Fibroblast of skin of right biceps (primary cell): ENCODE measurements at regions not wholly inside any gene's neighbourhood (a gene's known extent, or its start where the extent isn't known, plus 50 kb on each side); places are given as distances from the start of the nearest gene placed in this dataset.
"Not testable (repeated sequence)": the region's sequence is repeated elsewhere in the genome, so short reads cannot be mapped to it uniquely, and the experiment has no call there.

Source experiments
- DNase-seq: peaks from one replicate; pipeline ENCODE4 v3.0.0-alpha.2; 2013

DNA sequence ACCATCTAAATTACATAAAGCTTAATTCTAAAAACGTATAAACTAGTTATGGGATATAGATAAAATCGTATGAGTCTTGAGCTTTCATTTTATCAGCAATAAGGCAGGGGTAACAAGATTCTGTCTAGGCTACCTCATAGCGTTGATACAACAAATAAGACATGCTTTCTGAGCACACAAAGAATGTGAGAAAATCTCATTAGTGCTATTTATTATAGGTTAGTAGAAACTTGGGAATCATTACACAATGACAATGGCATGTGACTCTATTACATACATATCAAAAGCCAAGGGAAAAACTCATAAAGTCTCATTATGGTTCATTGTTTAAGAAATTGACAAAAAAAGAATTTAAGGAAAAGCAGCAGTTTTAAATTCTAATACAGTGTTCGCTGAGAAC lies 448.6 kb downstream of the PLK2 start:
- DNase-seq, result peak; percentile 18

DNA sequence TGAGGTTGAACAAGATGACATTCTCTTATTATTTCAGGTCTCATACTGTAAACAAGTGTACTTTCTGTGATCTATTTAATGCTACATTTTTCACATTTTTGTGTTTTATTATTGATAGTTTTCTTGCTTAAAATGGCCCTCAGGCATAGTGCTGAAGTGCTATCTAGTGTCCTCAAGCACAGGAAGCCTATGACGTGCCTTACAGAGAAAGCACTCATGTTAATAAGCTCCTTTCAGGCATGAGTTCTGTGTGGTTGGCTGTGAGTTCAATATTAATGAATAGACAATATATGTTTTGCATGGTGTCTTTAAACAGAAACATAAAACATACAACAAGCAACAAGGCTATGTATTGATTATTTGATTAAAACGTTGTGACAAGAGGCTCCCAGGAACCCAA lies 450.1 kb downstream of the PLK2 start:
- DNase-seq, result no peak

GRCh38 chr5:58002323-58002722 lies 457.6 kb downstream of the PLK2 start:
- peak; percentile 18 for DNase-seq

- no peak for DNase-seq
Observed at GRCh38 chr5:57993866-57994265, 466.0 kb downstream of the PLK2 start.

DNA sequence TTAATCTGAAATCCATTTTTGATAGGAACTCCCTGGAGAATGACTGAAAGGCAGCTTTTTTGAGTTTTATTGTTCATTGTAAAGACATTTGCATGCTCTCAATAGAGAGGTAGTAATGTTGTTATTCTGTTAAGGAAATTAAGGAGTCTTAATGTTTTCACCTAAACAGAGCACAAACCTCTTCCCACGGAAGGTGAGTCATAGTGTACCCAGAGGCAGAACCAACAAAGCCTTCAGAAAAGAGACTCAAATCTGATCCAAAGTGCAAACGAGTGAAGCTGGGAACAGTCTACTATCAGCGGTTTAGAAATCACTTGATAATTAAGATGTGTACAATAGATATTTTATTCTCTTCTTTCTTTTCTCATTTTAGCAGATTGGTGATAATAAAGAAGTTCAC lies 470.5 kb downstream of the PLK2 start:
- DNase-seq, result no peak

- no peak for DNase-seq
Observed at GRCh38 chr5:57988813-57989212, 471.1 kb downstream of the PLK2 start.

GRCh38 chr5:57987552-57987951 lies 472.3 kb downstream of the PLK2 start:
- no peak for DNase-seq

DNA sequence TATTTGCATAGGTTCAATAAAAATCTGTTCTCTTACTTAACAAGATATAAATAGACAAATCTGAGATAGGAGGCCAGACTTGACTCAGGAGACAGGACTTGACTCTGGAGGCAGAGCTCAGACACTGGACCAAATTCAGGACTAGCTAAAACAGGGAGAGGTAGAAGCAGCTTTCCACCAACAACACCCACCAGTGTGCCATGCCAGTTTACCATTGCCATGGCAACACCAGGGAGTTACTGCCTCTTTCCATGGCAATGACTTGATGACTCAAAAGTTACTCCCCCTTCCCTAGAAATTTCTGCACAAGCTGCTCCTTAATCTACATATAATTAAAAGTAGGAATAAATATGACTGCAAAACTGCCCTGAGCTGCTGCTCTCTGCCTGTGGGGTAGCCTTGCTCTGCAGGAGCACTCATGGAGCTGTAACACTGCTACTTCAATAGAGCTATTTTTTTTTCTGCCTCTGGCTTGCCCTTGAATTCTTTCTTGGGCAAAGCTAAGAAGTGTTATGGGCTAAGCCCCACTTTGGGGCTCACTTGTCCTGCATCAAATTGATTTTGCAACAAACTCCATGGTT lies 473.0 kb downstream of the PLK2 start:
- DNase-seq, result peak; percentile 35

DNA sequence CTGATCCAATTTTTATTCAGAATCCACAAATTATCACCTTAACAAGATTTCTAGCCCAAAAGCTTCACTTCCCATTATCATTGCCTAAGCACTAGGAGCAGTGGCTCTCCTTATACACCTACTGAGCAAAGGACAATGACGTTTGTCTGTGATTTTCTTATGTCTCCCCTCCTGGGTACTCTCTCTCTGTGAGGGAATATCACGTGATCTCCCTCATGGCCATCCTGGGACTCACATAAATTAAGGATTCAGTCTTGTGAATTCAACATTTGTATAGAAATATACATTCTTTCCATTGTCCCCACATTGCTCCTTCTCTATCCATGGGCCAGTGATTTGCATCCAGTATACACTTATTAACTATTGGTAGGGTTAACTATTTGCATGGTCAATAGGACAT lies 476.5 kb downstream of the PLK2 start:
- no peak for DNase-seq

GRCh38 chr5:57979671-57980070 lies 480.2 kb downstream of the PLK2 start:
- no peak for DNase-seq

DNA sequence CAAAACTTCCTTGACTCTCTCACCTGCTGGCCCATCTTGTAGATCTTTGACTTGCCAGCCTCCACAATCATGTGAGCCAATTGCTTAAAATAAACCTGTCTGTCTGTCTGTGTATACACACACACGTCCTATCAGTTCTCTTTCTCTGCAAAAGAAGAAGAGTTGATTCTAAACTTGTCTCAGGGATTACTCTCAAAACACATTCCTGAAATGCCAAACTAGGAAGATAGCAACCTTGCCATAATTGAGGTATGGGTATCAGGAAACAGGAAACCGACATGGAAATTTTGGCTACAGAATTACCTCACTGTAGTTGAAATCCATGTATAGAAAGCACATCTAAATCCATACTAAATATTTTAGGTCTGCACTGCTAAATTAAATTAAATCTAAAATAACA lies 483.4 kb downstream of the PLK2 start:
- DNase-seq, result no peak

DNA sequence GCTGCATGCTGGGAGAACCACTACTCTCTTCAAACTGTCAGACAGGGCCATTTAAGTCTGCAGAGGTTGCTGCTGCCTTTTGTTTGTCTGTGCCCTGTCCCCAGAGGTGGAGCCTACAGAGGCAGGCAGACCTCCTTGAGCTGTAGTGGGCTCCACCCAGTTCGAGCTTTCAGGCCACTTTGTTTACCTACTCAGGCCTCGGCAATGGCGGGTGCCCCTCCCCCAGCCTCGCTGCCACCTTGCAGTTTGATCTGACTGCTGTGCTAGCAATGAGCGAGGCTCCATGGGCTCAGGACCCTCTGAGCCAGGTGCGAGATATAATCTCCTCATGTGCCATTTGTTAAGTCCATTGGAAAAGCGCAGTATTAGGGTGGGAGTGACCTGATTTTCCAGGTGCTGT lies 487.8 kb downstream of the PLK2 start:
- not testable (repeated sequence) for DNase-seq

DNA sequence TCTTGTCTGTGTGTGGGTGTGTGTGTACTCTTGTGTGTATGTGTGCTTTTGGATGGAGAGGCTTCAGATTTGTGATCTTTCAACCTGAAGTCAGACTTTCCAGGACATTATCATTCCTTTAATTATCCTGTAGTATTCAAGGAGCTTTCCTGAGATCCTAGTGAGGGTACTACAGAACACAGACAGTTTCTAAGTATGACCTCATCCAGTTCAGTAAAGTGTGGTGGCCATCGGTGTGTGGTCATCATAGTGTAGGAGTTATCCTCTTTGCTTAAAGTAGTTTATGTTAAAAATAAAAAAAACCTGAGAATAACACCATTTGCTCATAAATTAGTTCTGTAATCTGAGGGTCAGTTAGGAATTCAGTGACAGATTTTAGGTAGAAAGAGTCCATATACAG lies 478.0 kb upstream of the ACTBL2 start:
- DNase-seq, result no peak

DNA sequence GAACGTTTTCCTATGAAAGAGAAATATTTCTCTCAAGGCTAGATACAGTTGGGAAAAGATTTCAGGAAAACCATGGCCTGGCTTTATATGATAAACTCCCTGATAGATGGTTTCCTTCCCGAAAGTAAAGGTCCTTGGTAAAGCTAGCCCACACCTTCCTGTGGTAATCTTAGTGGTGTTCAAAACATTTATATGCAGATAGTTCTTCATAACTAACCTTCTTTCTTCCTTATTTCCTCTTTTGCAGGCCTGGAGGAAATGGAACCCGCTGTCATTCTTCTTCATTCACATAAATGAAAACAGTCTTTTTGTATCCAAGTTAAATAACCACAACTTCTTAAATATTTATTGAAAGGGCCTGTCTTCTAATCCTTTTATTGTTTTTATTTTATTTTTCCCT lies 474.0 kb upstream of the ACTBL2 start:
- no peak for DNase-seq

DNA sequence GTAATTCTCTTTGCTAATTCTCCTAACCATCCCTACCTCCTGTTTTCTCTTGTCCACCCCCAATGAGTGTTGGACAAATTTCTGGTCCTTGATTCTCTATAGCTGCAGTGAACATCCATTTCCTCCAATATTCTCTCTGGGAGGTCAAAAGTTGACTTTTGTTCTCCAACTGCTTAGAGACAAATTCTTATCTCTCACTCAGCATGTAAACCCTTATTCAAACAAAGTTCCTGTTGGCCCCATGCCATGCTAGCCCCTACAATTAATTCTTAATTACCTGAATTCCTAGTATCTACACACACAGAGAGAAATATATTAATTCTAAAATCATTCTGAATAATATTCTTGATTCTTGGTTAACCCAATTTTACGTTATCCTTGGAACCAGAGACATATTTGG lies 472.9 kb upstream of the ACTBL2 start:
- DNase-seq, result no peak

GRCh38 chr5:57953792-57954191 lies 471.2 kb upstream of the ACTBL2 start:
- no peak for DNase-seq

GRCh38 chr5:57950616-57951228 lies 468.1 kb upstream of the ACTBL2 start:
- no peak for DNase-seq

- DNase-seq, result no peak
Observed at GRCh38 chr5:57948091-57948490, 465.5 kb upstream of the ACTBL2 start.

- no peak for DNase-seq
Observed at GRCh38 chr5:57947181-57947580, 464.6 kb upstream of the ACTBL2 start.

- DNase-seq, result no peak
Observed at GRCh38 chr5:57940879-57941278, 458.3 kb upstream of the ACTBL2 start.

DNA sequence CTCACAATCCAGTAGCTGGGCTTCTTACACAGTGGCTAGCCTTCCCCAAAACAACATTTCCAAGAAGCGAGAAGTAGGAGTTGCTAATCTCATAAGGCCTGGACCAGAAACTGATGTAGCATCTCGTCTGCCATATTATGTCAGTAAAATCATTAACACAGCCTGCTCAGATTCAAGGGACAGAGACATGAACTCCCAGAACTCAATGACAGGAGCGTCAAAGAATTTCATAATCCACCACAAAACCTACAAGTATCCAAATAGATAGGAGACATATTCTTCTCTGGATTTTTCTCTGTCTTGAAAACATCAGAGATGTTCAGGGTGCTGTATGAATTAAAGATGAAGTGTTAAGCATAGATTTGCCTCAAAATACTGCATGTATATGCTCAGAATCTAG lies 457.6 kb upstream of the ACTBL2 start:
- peak; percentile 12 for DNase-seq

- DNase-seq, result peak; percentile 21
Observed at GRCh38 chr5:57939771-57940170, 457.2 kb upstream of the ACTBL2 start.

GRCh38 chr5:57939335-57939734 lies 456.7 kb upstream of the ACTBL2 start:
- DNase-seq, result no peak

DNA sequence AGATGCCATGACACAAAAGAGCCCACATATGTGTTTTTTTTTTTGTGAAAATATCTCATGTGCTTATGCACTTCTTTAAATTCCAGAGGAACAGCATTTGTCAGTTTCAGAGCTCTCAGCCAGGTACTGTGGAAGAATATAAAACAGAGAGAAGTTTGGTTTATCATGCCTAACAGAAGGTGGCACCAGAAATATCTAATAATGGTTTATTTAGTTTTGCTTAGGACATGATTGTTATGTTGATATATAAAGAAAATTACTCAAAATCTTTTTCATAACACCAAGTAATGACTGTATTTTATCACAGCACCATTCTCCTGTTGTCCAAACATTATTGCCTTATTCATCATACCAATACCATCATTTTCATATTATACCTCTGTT lies 455.6 kb upstream of the ACTBL2 start:
- no peak for DNase-seq

- DNase-seq, result peak; percentile 34
Observed at GRCh38 chr5:57937501-57938173, 455.0 kb upstream of the ACTBL2 start.
